Stimulated activated effector memory CD8-positive, alpha-beta T cell treated with anti-CD3 and anti-CD28 coated beads, Interleukin-12 subunit alpha, Interleukin-12 subunit beta, amount 100 ng/mL, for 72 hours (primary cell): ENCODE measurements at regions not wholly inside any gene's neighbourhood (a gene's known extent, or its start where the extent isn't known, plus 50 kb on each side); places are given as distances from the start of the nearest gene placed in this dataset.

Experiments
- ATAC-seq: fragments of 150-1000 bp; cut with Tn5 transposase; 2 replicates; pipeline ENCODE4 v1.10.0; 2021
- DNase-seq, 2 donors: peaks; one replicate each; pipeline ENCODE4 v3.0.0; 2021 to 2022; ENCODE audit warnings: low spot score in 2 of 2
- H3K27ac Mint-ChIP-seq: one replicate; pipeline ENCODE4 v1.8.0; 2022; ENCODE audit warnings: mild to moderate bottlenecking, mixed read lengths
- H3K36me3 Mint-ChIP-seq: one replicate; pipeline ENCODE4 v1.8.0; 2022; ENCODE audit warnings: mild to moderate bottlenecking, mixed read lengths
- H3K4me1 Mint-ChIP-seq: one replicate; pipeline ENCODE4 v1.8.0; 2022; ENCODE audit warnings: mixed read lengths
- H3K4me3 Mint-ChIP-seq: one replicate; pipeline ENCODE4 v1.8.0; 2022; ENCODE audit warnings: mild to moderate bottlenecking, mixed read lengths
- H3K9me3 Mint-ChIP-seq: one replicate; pipeline ENCODE4 v1.8.0; 2022; ENCODE audit warnings: mixed read lengths

DNA sequence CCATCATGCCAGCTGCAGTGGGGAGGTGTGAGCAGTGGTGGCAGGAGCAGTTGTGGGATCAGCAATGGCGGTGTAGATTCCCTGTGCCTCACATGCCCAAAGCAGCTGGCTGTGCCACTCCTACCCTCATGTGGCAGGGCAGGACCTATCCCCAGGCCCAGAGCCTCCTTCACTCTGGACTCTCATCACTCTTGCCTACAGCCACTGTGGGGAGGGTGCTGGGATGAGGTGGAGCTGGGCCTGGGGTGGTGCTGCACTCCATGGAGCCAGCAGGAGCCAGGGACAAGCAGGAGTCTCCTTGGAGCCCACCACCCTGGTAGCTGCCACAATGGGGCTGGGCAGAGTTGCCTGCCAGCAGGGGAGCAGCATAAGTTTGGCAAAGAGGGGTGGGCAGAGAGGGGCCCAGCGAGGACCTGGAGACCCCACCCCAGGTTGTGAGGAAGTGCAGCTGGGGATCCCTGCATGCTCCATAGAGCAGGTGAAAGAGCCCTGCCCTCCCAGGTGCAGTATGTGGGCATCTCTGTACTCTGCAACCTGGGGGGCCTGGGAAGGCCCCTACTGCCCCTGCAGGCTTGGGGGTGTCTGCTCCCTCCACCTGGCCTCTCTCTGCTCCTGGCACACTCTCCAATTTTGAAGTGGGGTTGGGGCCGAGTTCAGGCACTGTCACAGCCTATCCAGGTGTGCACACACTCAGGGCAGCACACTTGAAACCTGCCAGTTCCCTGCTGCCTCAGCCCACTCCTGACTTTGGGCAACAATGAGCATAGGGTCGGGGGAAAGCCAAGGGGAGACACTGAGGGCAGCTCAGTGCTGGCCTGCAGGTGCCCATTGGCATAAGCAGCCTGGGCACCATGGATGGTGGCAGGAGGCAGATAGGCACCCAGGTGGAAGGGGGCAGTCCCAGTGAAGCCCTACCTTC lies 74.0 kb upstream of the INTU start:
- no peaks in the 10 kb centered on the region for H3K36me3 Mint-ChIP-seq
- H3K4me3 Mint-ChIP-seq: no peak overlapping the region
- DNase-seq: no peak

DNA sequence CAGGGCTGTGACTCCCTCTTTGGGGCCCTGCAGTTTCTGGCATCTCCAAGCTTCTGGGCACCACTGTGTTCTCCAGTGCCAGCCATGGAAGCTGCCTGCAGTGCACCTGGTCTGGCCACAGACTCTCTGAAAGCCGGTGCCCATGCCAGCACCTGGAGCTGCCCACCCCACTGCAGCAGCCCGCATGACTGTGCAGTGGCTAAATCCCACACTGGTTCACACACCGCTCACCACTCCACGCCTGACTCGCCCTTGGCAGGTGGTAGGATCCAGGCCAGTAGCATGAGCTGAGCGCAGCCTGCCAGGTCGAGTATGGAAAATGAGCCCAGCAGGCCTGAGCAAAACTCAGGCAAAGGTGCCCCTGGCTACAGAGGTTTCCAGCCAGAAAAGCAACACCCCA lies 72.8 kb upstream of the INTU start:
- DNase-seq: no peak
- Mint-ChIP-seq H3K9me3 (no peaks in the 10 kb centered on the region), H3K4me1 (no peaks in the 10 kb centered on the region), H3K27ac (no peak overlapping the region), H3K4me3 (no peak overlapping the region), H3K36me3 (no peaks in the 10 kb centered on the region)
- no peak for ATAC-seq

More for the DNA sequence above, 74.0 kb upstream of the INTU start:
- no peak overlapping the region for H3K27ac Mint-ChIP-seq
- peak; percentile 55 for ATAC-seq
- H3K4me1 Mint-ChIP-seq: no peaks in the 10 kb centered on the region
- H3K9me3 Mint-ChIP-seq: no peaks in the 10 kb centered on the region

DNA sequence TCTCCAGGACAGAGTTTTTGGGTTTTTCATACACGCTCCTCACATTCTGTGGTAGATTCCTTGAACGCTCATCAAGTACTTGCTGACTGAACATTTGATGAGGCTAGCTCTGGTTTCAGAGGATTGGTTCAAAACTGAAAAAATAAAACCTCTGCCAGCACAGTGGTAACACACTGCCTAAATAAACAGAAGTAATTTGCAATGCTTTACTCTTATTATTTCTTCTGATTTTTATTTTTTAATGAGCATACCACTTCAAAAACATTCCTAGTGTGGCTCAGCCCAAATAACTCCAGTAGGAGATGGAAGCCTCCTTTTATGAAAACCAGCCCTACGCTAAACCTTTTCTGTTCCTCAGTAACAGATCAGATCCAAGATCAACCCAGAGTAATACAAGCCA lies 72.0 kb upstream of the INTU start:
- Mint-ChIP-seq H3K4me3 (no peak overlapping the region), H3K4me1 (no peaks in the 10 kb centered on the region), H3K27ac (no peak overlapping the region), H3K36me3 (no peaks in the 10 kb centered on the region), H3K9me3 (no peaks in the 10 kb centered on the region)
- ATAC-seq: no peak
- DNase-seq: no peak

DNA sequence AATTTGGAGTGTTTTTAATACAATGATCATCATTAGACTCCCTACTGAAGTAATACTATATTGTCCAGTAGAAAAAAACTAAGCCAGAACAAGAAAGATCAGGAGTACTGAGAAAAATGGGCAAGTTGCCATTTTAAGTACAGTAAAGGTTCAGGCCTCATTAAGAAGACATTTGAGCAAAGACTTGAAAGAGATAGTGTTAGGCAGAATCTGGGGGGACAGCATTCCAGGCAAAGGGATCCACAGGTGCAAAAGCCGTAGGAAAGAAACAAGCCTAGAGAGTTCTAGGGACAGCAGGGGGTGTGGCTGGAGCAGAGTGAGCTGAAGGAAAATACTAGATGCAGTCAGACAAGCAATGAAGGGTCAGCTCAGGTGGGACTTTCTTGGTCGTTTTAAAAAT lies 58.1 kb upstream of the INTU start:
- Mint-ChIP-seq H3K27ac (no peak overlapping the region), H3K4me1 (no peaks in the 10 kb centered on the region), H3K9me3 (peaks cover 3% of the 10 kb centered on the region), H3K4me3 (no peak overlapping the region), H3K36me3 (no peaks in the 10 kb centered on the region)
- ATAC-seq (no peak), DNase-seq (no peak)

DNA sequence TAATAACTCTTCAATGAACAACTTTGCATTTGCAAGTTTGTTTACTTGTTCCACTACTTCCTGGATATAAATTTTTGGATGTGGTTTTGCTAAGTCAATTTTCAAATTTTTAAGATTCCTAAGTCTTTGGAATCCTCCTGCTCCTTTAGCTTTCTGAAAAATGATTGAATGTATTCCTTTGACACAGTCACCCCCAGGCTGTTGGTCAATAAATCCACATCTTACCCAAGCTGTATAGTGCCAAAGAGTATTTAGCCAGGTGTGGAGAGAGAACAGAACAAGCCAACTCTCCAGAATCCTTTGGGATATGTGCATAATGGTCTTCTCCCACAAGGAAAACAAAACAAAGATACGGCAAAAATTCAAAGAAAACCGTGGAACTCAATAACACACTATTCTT lies 56.9 kb upstream of the INTU start:
- Mint-ChIP-seq H3K4me3 (no peak overlapping the region), H3K36me3 (no peaks in the 10 kb centered on the region), H3K27ac (no peak overlapping the region), H3K4me1 (no peaks in the 10 kb centered on the region), H3K9me3 (peaks cover 3% of the 10 kb centered on the region)
- no peak for DNase-seq
- ATAC-seq: no peak

DNA sequence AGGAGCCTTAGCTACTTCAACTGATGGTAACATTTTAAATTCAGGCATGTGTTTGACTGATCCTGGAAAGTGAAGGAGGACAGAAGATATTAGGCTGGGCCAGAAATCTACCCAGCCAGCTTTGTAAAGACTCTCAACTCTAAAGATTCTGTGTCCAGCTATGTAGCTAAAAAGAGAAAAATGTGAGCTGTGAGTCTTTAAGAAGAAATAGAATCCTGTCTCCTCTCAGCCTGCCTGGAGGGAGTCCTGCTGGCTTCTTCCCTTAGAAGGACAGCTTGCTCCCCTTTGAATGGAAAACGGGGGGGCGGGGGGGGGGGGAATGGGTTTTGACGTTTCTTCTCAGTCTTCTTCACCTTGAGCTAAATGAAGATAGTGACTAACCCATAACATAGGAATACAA lies 54.3 kb upstream of the INTU start:
- H3K9me3 Mint-ChIP-seq: peaks cover under 1% of the 10 kb centered on the region
- no peak for DNase-seq
- H3K4me3 Mint-ChIP-seq: no peak overlapping the region
- H3K27ac Mint-ChIP-seq: no peak overlapping the region
- H3K36me3 Mint-ChIP-seq: no peaks in the 10 kb centered on the region
- no peaks in the 10 kb centered on the region for H3K4me1 Mint-ChIP-seq
- no peak for ATAC-seq

DNA sequence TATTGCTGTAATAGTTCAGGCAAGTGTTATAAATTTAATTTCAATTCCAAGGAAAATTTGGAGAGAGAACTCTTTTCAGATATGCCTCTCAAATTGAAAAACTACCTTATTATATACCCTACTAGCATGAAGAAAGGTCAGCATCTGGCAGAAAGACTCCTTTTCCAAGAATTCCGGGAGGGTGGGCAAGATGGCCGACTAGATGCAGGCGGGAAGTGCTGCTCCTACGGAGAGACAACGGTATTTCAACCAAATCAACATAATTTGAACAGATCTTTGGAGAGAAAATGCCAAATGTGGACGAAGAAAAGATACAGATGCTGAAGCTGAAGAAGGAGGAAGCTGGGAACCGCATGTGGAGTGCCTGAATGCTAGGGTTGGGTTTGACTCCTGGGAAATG lies 53.8 kb upstream of the INTU start:
- Mint-ChIP-seq H3K27ac (no peak overlapping the region), H3K4me1 (no peaks in the 10 kb centered on the region)
- no peak for ATAC-seq

DNA sequence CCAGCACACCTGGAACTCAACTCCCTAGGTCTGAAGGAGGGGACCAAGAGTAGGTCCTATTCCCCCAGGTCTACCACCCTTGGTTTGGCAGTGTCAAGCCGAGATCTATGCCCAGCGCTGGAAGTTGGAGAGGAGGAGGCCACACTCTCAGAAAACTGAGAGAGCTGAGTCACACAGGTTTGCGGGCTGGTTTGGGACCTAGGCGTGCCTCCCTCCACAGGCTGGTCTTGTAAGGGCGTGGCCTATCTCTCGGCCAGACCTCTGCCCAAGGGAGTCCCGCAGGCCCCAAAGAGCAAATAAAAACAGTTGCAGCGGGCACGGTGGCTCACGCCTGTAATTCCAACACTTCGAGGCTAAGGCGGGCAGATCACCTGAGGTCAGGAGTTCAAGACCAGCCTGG lies 52.9 kb upstream of the INTU start:
- no peaks in the 10 kb centered on the region for H3K9me3 Mint-ChIP-seq
- ATAC-seq (peak; percentile 8), DNase-seq (no peak)
- no peaks in the 10 kb centered on the region for H3K4me1 Mint-ChIP-seq
- H3K36me3 Mint-ChIP-seq: no peaks in the 10 kb centered on the region
- no peak overlapping the region for H3K27ac Mint-ChIP-seq
- no peak overlapping the region for H3K4me3 Mint-ChIP-seq

More for the DNA sequence above, 53.8 kb upstream of the INTU start:
- no peak for DNase-seq
- Mint-ChIP-seq H3K36me3 (no peaks in the 10 kb centered on the region), H3K9me3 (no peaks in the 10 kb centered on the region), H3K4me3 (no peak overlapping the region)

DNA sequence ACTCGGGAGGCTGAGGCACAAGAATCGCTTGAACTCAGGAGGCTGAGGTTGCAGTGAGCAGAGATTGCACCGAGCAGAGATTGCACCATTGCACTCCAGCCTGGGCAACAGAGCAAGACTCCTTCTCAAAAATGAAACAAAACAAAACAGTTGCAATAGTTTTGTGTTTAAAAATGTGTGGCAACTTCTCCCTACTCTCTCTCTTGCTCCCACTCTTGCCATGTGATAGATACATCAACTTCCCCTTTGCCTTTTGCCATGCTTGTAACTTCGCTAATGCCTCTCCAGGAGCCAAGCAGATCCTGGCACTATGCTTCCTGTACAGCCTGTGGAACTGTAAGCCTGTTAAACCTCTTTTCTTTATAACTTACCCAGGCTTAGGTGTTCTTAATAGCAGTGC lies 52.5 kb upstream of the INTU start:
- Mint-ChIP-seq H3K9me3 (no peaks in the 10 kb centered on the region), H3K4me3 (no peak overlapping the region), H3K36me3 (no peaks in the 10 kb centered on the region), H3K27ac (no peak overlapping the region), H3K4me1 (no peaks in the 10 kb centered on the region)
- ATAC-seq (no peak), DNase-seq (no peak)

DNA sequence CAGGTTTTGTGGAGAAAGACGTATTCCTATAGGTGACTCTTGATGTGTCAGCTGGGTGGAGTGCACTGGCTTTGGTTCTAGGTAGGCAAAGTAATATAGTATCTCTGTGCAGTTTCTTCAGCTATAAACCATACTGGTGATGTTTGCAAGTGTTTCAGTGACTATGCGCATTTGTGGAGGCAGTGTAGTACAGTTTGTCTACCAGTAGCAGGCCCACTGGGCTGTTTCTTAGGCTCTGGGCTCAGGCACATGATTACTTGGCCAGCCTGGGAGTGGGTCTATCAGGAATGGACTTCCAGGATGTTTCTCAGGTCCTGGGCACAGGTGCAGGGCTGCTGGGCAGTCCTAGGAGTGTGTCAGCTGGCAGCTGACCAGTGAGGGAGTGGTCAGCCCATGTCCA lies 51.9 kb upstream of the INTU start:
- Mint-ChIP-seq H3K36me3 (no peaks in the 10 kb centered on the region), H3K9me3 (no peaks in the 10 kb centered on the region), H3K27ac (no peak overlapping the region), H3K4me1 (no peaks in the 10 kb centered on the region), H3K4me3 (no peak overlapping the region)
- no peak for DNase-seq
- ATAC-seq: no peak
